ENCODE measurements at regions not wholly inside any gene's neighbourhood (a gene's known extent, or its start where the extent isn't known, plus 50 kb on each side); places are given as distances from the start of the nearest gene placed in this dataset.

DNA sequence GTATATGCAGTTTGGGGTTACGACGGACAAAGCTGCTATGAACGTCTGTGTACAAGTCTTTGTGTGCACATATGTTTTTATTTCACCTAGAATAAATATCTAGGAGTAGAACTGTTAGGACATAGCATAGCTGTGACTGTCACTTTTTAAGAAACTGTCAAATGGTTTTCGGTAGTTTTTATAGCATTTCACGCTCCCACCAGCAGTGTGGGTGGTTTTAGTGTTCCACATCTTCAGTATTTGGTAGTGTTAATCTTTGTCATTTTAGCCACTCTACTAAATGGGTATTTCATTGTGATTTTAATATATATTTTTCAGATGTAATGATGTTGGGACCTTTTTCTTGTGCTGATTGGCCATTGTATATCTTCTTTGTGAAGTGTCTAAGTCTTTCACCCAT is 109.1 kb upstream of the BCAT1 start:
- no peak for DNase-seq (ENCODE audit: low read depth)

DNA sequence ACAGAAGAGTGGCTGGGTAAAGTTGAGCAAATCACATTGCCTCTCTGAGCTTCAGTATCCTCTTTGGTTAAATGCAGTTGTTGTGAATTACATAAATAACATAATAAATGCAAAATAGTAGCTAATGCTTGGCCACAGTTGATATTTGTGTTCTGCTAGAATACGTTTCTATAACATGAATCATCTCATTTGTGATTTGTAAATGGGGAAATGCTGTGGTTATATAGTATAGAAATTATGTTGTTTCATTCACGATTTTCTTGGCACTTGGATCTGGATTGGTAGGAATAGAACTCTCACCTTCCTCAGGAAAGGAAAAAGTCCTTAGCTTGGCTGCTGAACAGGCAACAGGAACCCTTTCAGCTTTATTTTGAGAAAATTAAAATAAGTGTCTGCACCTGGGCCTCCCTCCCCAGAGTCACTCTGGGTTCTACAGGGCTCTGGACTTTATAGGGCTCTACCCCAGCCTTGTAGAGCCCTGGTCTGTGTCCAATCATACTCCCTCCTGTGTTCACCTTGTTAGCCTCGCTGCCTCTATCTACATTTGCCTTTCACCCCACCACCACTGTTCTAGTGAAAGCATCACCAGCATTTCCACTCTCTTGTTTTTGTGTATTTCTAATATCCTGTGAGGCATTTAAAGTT is 107.7 kb upstream of the BCAT1 start:
- no peak for DNase-seq (ENCODE audit: low read depth)

GRCh38 chr12:25056011-25056410 is 107.1 kb upstream of the BCAT1 start:
- DNase-seq (ENCODE audit: low read depth), result no peak

GRCh38 chr12:25054783-25055144 is 105.9 kb upstream of the BCAT1 start:
- peak; percentile 37 for DNase-seq (ENCODE audit: low read depth)

- DNase-seq (ENCODE audit: low read depth), result no peak
These were observed 105.3 kb upstream of the BCAT1 start for GRCh38 chr12:25054076-25054782.

DNA sequence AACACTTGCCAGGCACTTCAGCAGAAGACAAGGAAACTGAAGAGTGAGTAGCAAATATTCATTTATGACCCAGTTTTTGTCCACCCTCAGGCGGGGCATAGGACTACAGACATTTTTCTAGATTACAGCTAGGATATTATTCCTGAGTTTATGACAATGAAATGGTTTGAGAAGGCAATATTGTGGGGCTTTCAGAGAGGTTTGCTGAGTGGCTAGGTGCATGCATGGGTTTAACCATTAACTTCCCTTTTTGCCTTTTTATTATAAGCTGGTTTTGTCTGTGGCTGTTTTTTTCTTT is 104.0 kb upstream of the BCAT1 start:
- no peak for DNase-seq (ENCODE audit: low read depth)

DNA sequence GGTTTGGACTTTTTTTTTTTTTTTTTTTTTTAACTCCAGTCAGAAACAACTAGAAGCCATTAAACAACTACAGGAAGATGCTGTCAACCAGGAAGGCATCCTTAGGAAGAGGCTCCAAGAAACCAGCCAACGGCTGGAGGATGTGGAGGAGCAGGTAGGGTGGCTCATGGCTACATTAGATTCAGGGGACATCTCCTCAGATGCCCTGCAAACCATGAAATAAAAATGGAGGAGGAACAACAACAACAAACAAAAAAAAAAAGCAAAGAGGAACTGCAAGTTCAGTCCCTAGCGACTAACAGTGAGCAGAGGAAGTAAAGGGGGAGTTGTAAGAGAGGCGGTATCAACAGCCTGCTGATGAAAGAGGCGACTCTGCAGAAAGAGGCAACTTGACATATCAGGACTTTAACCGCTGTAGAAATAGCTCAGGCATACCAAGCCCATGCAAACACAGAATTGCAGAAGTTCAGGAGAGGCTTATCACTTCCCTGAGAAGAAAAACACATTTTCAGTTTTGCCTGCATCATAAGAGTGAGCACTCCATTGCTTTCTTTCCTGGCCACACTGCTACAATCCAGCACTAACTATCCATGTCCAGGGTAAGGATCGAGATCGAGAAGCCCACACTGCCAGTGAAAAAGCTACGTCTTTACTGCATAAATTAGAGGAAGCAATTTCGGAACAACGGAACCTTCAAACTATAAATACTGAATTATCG is 103.5 kb upstream of the BCAT1 start:
- no peak for DNase-seq (ENCODE audit: low read depth)

- no peak for DNase-seq (ENCODE audit: low read depth)
These were observed 102.8 kb upstream of the BCAT1 start for GRCh38 chr12:25051656-25052195.

DNA sequence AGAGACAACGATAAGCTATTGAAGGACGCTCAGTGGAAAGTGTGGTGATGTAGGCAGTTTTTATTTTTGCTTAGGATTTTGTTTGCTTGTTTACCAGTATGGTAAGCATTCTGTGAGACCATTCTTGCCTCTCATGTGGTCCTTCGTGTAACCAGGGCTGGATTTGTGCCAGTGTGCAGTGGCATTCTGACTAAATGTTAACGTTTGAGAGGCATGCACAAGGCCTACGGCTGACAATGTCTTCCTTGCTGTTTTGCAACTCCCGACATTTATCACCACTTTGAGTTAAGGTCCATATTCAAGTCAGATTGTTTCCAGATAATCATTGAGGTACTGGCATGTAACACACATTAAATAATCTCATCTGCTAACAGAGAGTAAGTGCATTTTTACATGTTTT is 102.3 kb upstream of the BCAT1 start:
- no peak for DNase-seq (ENCODE audit: low read depth)

DNA sequence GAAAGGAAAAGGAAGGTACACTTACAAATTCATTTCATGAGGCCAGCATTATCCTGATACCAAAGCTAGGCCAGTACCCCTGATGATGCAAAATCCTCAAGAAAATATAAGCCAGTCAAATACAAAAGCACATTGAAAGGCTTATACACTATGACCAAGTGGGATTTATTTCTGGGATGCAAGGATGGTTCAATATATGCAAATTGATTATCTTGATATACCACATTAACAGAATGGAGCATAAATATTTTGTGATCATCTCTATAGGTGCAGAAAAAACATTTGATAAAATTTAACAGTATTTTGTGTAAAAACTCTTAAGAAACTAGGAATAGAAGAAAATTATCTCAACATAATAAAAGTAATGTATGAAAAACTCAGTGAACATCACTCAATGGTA is 97.0 kb upstream of the BCAT1 start:
- no peak for DNase-seq (ENCODE audit: low read depth)

DNA sequence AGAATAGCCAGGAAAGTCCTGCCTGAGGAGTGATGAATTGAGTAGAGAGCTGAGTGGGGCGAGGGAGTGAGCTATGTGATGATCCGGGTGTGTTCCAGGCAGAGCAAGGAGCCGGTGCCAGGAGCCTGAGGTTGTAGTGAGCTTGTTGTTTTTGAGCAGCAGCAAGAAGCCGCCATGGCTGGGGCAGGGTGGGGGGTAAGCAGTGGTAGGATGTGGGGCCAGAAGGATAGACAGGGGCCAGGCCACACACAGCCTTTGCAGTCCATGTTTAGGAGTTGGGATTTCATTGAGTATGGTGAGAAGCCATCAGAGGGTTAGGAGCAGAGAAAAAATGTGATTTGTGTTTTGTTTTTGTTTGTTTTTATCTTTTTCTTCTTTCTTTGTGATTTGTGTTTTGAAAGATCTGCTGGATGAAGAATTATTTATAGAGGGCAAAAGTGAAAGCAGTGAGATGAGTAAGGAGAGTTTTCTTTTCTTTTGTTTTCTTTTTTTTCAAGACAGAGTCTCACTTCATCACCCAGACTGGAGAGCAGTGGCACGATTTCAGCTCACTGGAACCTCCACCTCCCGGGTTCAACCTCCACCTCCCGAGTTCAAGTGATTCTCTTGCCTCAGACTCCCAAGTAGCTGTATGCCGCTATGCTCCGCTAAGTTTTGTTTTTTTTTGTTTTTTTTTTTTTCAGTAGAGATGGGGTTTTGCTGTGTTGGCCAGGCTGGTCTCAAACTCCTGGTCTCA is 92.3 kb upstream of the BCAT1 start:
- no peak for DNase-seq (ENCODE audit: low read depth)

GRCh38 chr12:25040593-25040992 is 91.7 kb upstream of the BCAT1 start:
- DNase-seq (ENCODE audit: low read depth), result no peak

DNA sequence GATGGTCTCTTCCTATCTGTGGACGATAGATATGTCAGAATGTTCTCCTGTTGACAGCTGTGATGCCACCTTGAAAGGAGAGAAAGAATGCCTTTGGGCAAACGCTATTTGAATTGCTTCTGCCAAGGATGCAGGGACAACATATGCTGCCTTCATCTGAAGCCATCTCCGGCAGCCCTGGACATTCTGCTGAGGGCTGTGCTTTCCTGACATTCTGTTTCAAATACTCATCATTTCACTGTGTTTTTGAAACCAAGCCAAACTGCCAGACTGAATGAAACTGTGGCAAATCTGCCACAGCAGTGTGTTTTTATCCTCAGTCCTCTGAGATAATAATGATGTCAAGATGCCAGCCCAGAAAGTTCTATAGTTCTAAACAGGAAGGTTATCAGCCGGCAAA is 85.8 kb upstream of the BCAT1 start:
- DNase-seq (ENCODE audit: low read depth), result no peak

- no peak for DNase-seq (ENCODE audit: low read depth)
These were observed 77.1 kb upstream of the BCAT1 start for GRCh38 chr12:25025951-25026490.

- no peak for DNase-seq (ENCODE audit: low read depth)
These were observed 76.4 kb upstream of the BCAT1 start for GRCh38 chr12:25025260-25025659.

DNA sequence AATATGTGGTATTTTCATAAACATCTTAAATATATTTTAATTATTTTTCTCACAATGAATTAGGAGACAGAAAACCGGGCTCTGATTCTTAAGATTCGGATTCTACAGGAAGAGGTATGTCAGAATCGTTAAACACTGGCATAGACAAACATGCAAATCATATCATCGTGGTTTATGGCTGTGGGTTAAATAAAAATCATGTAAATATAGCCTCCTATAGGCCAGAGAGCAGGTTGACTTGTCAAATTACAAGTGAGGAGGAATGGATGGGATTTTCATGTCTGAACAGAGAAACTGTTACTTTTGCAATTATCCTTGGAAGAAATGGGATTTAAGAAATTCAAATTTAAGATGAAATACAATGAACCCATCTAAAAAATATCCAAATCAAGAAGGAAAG is 74.9 kb upstream of the BCAT1 start:
- no peak for DNase-seq (ENCODE audit: low read depth)

DNA sequence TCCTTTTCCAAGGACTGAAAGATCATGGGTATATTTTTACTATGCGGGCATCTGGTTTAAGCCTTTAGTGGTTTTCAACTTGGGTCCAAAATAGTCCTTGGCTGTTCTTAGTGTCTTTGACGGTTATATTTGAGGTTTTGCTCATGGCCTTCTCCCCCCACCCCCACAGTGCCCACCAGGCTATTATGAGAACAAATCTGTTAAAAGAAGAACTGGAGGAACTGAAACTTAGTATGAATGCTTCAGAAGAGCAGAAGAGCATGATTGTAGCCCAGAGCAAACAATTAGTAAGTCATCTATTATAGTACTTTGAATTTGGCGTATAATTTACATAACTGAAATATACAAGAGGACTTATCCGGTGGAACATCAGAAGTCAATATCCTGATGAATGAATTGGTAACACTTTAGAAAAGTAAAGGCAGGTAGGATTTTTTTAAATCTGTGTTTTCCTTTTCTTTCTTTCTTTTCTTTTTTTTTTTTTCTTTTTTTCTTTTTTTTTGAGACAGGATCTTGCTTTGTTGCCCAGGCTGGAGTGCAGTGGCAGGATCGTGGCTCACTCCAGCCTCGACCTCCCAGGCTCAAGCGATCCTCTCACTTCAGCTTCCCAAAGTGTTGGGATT is 71.8 kb upstream of the BCAT1 start:
- no peak for DNase-seq (ENCODE audit: low read depth)

- no peak for DNase-seq (ENCODE audit: low read depth)
These were observed 69.2 kb upstream of the BCAT1 start for GRCh38 chr12:25018146-25018545.

DNA sequence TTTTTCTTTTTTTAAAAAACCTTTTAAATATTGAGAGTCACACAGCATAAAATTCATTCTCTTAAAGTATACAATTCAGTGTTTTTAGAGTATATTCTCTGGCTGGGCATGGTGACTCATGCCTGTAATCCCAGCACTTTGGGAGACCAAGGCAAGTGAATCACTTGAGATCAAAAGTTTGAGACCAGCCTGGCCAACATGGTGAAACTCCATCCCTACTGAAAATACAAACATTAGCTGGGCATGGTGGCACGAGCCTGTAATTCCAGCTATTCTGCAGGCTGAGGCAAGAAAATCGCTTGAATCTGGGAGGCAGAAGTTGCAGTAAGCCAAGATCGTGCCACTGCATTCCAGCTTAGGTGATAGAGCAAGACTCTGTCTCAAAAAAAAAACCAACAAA is 68.4 kb upstream of the BCAT1 start:
- no peak for DNase-seq (ENCODE audit: low read depth)

DNA sequence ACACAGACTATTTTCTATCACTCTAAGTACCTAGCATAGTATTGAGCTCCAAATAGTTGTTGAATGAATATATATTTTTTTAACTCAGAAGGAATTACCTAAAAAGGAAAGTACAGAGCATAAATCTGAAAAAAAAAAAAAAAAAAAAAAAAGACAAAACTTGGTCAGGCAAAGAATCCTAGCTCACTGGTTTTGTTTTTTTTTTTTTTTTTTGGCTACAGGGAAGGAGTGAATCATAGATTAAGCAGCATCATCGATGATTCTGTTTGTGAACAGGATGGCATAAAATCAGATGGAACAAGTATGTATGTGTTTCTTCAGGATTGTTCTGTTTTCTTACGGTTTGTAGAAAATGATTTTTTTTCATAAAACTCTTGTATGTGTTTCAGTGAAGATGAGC is 66.1 kb upstream of the BCAT1 start:
- no peak for DNase-seq (ENCODE audit: low read depth)

- no peak for DNase-seq (ENCODE audit: low read depth)
These were observed 64.2 kb upstream of the BCAT1 start for GRCh38 chr12:25013061-25013460.

DNA sequence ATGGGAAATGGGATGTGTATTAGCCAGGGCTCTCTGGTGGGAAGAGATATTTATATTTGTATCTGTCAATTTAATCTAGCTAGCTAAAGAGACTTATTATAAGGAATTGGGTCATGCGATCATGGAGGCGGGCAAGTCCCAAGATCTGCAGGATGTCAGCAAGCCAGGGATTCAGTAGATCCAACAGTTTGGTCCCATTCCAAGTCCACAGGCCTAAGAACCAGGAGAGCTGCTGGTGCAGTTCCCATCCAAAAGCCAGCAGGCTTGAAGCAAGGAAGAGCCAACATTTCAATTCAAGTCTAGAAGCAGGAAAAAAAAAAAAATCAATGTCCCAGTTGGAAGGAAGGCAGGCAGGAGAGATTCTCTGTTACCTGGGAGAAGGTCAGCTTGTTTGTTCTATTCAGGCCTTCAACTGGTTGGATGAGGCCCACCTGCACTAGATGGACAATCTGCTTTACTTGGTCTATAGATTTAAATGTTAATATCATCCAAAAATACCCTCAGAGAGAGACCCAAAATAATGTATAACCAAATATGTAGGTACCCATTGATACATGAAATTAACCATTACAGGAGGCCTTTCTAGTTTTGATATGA is 60.7 kb upstream of the BCAT1 start:
- no peak for DNase-seq (ENCODE audit: low read depth)

Measured in stimulated activated CD8-positive, alpha-beta memory T cell treated with anti-CD3 and anti-CD28 coated beads, Interleukin-7, amount 100 ng/mL, for 24 hours (primary cell).